Body of pancreas (tissue), 4 donors: ENCODE measurements at regions not wholly inside any gene's neighbourhood (a gene's known extent, or its start where the extent isn't known, plus 50 kb on each side); places are given as distances from the start of the nearest gene placed in this dataset.

Experiments
- ATAC-seq: fragments of 150-250 bp; one replicate; pipeline ENCODE4 v1.9.1; 2016
- DNase-seq, 4 donors: peaks; one replicate each; pipeline ENCODE4 v3.0.0-alpha.2; 2019
- H3K27ac ChIP-seq, 4 donors: fragments of 200-600 bp; sonication (generic); 1 replicate in 3 of 4; 2 replicates in 1 of 4; pipeline versions ENCODE4 v1.5.1 to v1.6.1; 2016 to 2019; ENCODE audit warnings: mild to moderate bottlenecking in 1 of 4, mixed read lengths in 1 of 4, moderate library complexity in 1 of 4
- H3K27me3 ChIP-seq, 2 donors: fragments of 200-600 bp; sonication (generic); one replicate each; pipeline ENCODE4 v1.6.0; 2016; ENCODE audit warnings: mild to moderate bottlenecking in 1 of 2
- H3K36me3 ChIP-seq, 2 donors: fragments of 200-600 bp; sonication (generic); replicated peaks in 1 of 2; 2 replicates each; pipeline ENCODE4 v1.5.1; 2016; ENCODE audit warnings: low read depth in 2 of 2; ENCODE audit not compliant: insufficient read depth in 1 of 2
- H3K4me1 ChIP-seq: fragments of 200-600 bp; sonication (generic); one replicate; pipeline ENCODE4 v1.6.0; 2016
- H3K4me3 ChIP-seq, 2 donors: fragments of 200-600 bp; sonication (generic); 1 replicate in 1 of 2; 2 replicates in 1 of 2; pipeline ENCODE4 v1.5.1; 2016 to 2019
- H3K9me3 ChIP-seq, 3 donors: fragments of 200-600 bp; sonication (generic); 1 replicate in 2 of 3; 2 replicates in 1 of 3; pipeline ENCODE4 v1.5.1; 2016
- POLR2A ChIP-seq, 3 donors: fragments of 450-650 bp; IDR thresholded peaks; one replicate each; pipeline ENCODE4 v1.6.1; 2016; ENCODE audit warnings: antibody characterized with exemption in 3 of 3, mild to moderate bottlenecking in 2 of 3
- WGBS, 2 donors: methylation state at CpG; one replicate each; pipeline ENCODE4 v1.1.5; 2017; 5-methylcytosine and 5-hydroxymethylcytosine counted together
- intact Hi-C: fragments of 100-400 bp; cut with DNase I; formaldehyde crosslinking; loops from one replicate; pipeline ENCODE4 v1.15.1; 2023
- TF ChIP-seq, protein P1 (sequence below), 7 experiments: fragments of 450-650 bp in 4 of 7; fragments of 200-600 bp in 3 of 7; sonication (generic) in 3 of 7; IDR thresholded peaks; one replicate each; pipeline ENCODE4 v1.5.1; 2016 to 2019; ENCODE audit warnings: antibody characterized with exemption in 7 of 7

DNA sequence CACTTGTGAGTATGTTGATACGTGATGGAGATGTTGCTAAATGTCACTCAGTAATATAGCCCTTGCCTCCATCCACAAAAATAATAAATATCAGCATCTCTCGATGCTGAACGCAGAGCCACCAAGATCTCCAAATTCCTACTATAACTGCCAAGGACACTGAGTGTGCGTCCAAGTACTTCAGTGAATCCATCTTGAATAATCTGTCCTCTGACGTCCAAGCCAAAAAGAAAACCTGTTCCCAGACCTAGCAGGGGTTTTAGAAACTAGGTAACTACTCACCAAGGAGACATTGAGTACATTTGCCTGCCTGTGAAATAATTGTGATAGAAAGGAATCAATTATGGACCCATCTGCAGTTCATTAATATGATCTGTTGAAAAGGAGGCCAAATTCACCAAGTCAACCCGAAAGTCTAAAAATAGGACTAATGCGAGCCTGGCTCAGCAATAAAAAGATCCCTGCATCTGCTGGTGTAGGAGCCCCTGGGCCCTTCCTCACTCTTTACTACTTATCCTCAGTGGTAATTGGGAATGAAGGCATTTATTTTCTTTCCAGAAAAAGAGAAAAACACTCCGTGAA is 226.9 kb upstream of the IRF2BP2 start:
- ATAC-seq = no peak
- intact Hi-C loops = no loop called here

DNA sequence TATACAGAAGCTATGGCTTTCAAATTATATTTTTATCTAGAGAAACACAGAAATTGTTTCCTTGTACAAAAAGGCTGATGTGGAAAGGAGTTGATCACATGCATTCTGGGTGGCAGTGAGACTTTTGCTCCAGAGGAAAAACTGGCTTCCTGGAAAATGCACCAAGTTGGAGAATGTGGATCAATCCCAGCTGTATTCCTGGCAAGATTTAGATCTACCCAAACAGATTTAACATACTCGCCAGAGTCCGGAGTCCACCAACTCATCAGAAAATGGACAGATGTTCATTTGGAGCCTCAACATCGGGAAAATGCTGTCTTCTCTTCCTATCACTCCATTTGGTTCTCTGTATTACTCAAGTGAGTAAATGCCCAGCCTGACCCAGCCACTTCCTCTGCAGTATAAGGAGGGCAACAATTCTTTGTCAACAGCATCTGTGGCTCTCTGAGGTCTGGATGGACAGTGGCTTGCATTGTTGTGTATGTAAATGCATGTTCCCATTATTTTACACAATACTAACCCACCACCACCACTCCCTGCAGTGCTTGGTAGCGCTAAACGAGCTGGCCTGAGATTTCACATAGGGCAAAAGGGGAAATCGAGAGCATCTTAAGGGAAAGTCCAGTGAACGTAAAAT is 226.2 kb upstream of the IRF2BP2 start:
- DNase-seq = peak in 1 of 4 donors; percentile 49
- no peak overlapping the region for H3K4me3 ChIP-seq
- ATAC-seq = peak; percentile 66
- H3K27ac ChIP-seq = peak overlapping the region in 3 of 4 donors; percentile 1 to 52 (median 15)
- no peak for TF ChIP-seq POLR2A (IDR thresholded peaks at IDR 0.05)
- TF ChIP-seq, protein P1, sequence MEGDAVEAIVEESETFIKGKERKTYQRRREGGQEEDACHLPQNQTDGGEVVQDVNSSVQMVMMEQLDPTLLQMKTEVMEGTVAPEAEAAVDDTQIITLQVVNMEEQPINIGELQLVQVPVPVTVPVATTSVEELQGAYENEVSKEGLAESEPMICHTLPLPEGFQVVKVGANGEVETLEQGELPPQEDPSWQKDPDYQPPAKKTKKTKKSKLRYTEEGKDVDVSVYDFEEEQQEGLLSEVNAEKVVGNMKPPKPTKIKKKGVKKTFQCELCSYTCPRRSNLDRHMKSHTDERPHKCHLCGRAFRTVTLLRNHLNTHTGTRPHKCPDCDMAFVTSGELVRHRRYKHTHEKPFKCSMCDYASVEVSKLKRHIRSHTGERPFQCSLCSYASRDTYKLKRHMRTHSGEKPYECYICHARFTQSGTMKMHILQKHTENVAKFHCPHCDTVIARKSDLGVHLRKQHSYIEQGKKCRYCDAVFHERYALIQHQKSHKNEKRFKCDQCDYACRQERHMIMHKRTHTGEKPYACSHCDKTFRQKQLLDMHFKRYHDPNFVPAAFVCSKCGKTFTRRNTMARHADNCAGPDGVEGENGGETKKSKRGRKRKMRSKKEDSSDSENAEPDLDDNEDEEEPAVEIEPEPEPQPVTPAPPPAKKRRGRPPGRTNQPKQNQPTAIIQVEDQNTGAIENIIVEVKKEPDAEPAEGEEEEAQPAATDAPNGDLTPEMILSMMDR (IDR thresholded peaks at IDR 0.05) = no peak
- intact Hi-C loops = no loop called here
- 52 to 69% methylated on average over 7 of the region's 7 CpGs for WGBS, 2 donors
- H3K9me3 ChIP-seq = no peaks in the 10 kb centered on the region
- no peaks in the 10 kb centered on the region for H3K36me3 ChIP-seq
- peaks cover 11% of the 10 kb centered on the region for H3K4me1 ChIP-seq
- no peaks in the 10 kb centered on the region for H3K27me3 ChIP-seq

More for the DNA sequence above, 226.9 kb upstream of the IRF2BP2 start:
- peaks cover 11% of the 10 kb centered on the region for H3K4me1 ChIP-seq
- H3K4me3 ChIP-seq = no peak overlapping the region
- no peaks in the 10 kb centered on the region for H3K36me3 ChIP-seq
- no peaks in the 10 kb centered on the region for H3K27me3 ChIP-seq
- H3K9me3 ChIP-seq = no peaks in the 10 kb centered on the region
- WGBS, 2 donors = 83 to 88% methylated on average over 8 of the region's 8 CpGs
- no peak for TF ChIP-seq POLR2A (IDR thresholded peaks at IDR 0.05)
- no peak overlapping the region for H3K27ac ChIP-seq
- no peak for DNase-seq

- ATAC-seq = no peak
- Histone ChIP-seq H3K27ac (peak overlapping the region in 1 of 4 donors; percentile 1), H3K27me3 (no peaks in the 10 kb centered on the region), H3K9me3 (no peaks in the 10 kb centered on the region), H3K36me3 (no peaks in the 10 kb centered on the region), H3K4me1 (peaks cover 11% of the 10 kb centered on the region), H3K4me3 (no peak overlapping the region)
- intact Hi-C loops = no loop called here
- 40 to 60% methylated on average over 2 of the region's 2 CpGs for WGBS, 2 donors
- no peak for DNase-seq
- no peak for TF ChIP-seq POLR2A (IDR thresholded peaks at IDR 0.05)
- TF ChIP-seq, protein P1 (IDR thresholded peaks at IDR 0.05) = no peak
Observed at GRCh38 chr1:234835239-234835638, 225.3 kb upstream of the IRF2BP2 start.

GRCh38 chr1:234833646-234834045 is 223.7 kb upstream of the IRF2BP2 start:
- intact Hi-C loops = no loop called here
- WGBS, 2 donors = 94 to 98% methylated on average over 4 of the region's 4 CpGs
- Histone ChIP-seq H3K27me3 (no peaks in the 10 kb centered on the region), H3K27ac (no peak overlapping the region), H3K4me3 (no peak overlapping the region), H3K36me3 (no peaks in the 10 kb centered on the region), H3K4me1 (peaks cover 11% of the 10 kb centered on the region), H3K9me3 (no peaks in the 10 kb centered on the region)
- no peak for DNase-seq
- TF ChIP-seq, protein P1 (IDR thresholded peaks at IDR 0.05) = no peak
- no peak for TF ChIP-seq POLR2A (IDR thresholded peaks at IDR 0.05)
- no peak for ATAC-seq

DNA sequence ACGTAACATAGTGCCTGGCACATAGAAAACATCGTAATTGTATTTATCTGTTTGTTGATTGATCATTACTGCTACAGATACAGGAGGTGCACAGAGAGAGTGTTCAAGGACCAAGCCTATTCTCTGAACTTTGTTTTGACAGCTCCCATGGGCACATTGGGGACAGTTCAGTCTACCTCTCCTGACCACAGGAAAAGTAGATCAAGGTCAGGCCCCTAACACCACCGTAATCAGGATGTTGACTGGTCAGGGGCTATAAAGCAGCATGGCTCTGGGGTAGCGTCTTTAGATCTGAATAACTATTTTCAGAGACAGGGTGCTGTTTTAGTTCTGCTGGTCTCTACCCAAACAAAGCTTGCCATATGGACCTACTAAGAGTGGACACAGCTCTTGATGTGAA is 223.1 kb upstream of the IRF2BP2 start:
- DNase-seq (no peak), ATAC-seq (no peak)
- intact Hi-C loops = no loop called here
- Histone ChIP-seq H3K27me3 (no peaks in the 10 kb centered on the region), H3K4me3 (no peak overlapping the region), H3K36me3 (no peaks in the 10 kb centered on the region), H3K27ac (no peak overlapping the region), H3K4me1 (peaks cover 11% of the 10 kb centered on the region), H3K9me3 (no peaks in the 10 kb centered on the region)
- WGBS, 2 donors = 87 to 91% methylated on average over 4 of the region's 4 CpGs
- TF ChIP-seq, protein P1 (IDR thresholded peaks at IDR 0.05) = no peak
- no peak for TF ChIP-seq POLR2A (IDR thresholded peaks at IDR 0.05)
